GM21526 (cell line): ENCODE measurements at regions not wholly inside any gene's neighbourhood (a gene's known extent, or its start where the extent isn't known, plus 50 kb on each side); places are given as distances from the start of the nearest gene placed in this dataset.
"Not testable (repeated sequence)": the region's sequence is repeated elsewhere in the genome, so short reads cannot be mapped to it uniquely, and the experiment has no call there.

Experiments
- ATAC-seq: cut with Tn5 transposase; IDR thresholded peaks from one replicate; pipeline ENCODE4 v1.9.1; 2021; ENCODE audit warnings: moderate library complexity; ENCODE audit not compliant: unreplicated experiment, low FRiP score

- ATAC-seq: no peak
These were observed 716.1 kb downstream of the NSUN3 start for GRCh38 chr3:94778814-94779494.

GRCh38 chr3:94779699-94780098, 716.8 kb downstream of the NSUN3 start:
- no peak for ATAC-seq

DNA sequence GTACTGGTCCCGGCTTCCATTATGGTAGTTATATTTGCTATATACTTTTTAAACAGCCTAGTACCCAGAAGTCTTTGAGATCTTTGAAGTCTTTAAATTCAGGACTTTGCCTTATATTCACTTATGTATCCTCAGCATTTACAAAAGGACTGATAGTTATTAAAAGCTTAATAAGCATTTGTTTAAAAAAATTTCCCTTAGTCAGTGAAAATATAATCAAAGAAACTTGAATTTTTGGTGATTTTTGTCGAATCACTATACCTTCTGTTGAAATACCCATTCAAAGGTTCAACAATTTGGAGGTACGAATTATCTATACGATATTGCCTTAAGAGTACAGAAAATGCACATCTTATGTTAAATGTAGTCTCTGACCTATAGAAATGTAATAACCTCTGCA, 721.4 kb downstream of the NSUN3 start:
- no peak for ATAC-seq

- ATAC-seq: no peak
These were observed 724.2 kb downstream of the NSUN3 start for GRCh38 chr3:94787066-94787465.

DNA sequence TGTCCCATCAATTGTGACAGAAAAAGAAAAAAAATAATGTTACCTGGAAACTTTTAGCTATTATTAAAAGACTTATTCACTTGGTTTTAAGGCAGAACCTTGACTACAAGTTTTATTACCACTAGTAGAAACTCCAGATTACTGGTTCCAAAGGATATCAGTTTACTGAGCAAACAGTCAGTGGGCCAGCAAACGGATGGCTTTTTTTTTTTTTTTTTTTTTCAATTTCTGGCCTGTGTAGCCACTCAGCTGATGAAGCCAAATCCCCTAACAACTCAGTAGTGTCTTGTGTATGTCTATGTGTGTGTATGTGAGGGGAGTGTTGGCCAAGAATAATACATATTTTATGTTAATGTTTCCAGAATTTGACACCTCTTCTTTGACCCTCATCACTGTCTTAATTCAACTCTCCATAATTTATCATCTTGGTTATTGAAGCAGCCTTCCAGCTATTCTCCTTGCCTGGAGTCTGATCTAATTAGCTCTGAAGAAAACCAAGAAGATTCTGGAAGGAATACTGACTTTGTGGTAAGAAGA, 724.9 kb downstream of the NSUN3 start:
- ATAC-seq: no peak

GRCh38 chr3:94794563-94794962, 731.7 kb downstream of the NSUN3 start:
- no peak for ATAC-seq

DNA sequence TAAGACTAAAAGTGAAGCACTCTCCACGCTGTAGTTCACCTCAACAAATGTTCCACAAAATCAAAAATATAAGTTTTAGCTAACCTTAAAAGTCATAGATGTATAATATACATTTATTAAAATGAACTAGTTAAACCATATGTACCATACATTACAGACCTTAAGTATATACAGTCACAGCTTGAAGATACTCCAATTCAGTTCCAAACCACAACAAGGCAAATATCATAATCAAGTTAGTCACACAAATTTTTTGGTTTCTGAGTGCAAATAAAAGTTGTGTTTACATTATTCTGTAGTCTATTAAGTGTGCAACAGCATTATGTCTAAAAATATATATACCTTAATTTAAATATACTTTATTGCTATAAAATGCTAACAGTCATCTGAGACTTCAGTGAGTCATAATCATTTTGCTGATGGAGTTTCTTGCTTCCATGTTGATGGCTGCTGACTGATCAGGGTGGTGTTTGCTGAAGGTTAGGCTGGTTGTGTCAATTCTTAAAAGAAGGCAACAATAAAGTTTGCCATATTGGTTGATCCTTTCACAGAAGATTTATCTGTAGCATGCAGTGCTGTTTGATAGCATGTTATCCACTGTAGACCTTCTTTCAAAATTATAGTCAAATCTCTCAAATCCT, 736.7 kb downstream of the NSUN3 start:
- no peak for ATAC-seq

DNA sequence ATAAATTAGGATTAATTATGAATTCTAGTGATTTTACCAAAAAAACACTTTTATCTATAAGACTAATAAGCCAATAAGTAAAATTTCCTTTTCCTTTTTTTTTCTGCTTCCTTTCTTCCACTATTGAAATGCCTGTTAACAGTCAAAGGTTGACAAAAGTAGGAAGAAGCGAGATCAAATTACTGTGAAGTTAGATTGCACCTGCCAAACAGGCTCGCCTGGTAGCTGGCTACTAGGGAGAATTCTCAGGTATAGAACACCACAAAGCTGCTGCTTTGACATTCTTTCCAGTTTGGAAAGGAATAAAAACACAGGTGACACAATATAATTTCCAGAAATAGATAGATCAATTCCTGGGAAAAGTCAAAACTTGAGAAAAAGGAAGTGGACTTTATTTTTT, 749.0 kb downstream of the NSUN3 start:
- no peak for ATAC-seq

DNA sequence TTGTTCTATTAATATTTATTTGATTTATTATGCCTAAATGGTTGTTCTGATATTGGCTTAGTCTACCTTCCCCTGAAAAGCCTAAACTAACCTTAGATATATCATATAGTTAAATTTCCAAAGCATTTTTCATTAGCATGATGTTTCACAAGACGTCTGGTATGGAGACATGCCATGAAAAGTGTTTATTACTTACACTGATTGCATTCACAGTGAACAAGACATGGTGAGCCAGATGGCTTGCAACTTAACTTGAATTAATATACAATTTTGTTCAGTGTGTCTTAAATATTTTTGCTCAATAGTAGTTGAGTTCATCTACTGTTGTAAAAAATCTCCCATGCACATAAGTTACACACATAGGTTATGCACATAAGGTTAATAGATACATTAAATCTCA, 758.4 kb downstream of the NSUN3 start:
- no peak for ATAC-seq

GRCh38 chr3:94822298-94822697, 759.4 kb downstream of the NSUN3 start:
- no peak for ATAC-seq

- not testable (repeated sequence) for ATAC-seq
These were observed 783.4 kb downstream of the NSUN3 start for GRCh38 chr3:94846251-94846650.

GRCh38 chr3:94862703-94863102, 799.8 kb downstream of the NSUN3 start:
- peak; percentile 66 for ATAC-seq

- no peak for ATAC-seq
These were observed 806.2 kb downstream of the NSUN3 start for GRCh38 chr3:94869059-94869547.

DNA sequence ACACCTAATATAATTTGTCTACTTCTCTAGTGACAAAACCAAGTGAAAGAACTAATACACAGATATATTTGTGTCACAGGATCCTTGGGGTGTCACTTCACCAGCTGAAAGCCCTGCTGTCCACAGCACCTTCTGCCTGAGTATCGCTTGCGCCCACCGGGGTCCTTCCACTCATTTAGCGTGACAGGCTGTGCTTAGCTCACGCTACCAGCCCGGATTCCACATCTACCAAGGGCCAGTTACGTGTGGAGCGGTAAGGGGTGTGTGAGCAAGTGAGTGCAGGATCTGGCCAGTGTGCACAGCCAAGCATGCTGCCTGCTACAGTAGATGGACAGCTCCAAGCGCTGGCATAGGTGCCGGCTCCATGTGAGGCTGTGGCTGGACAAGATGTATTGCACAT, 810.9 kb downstream of the NSUN3 start:
- no peak for ATAC-seq

- no peak for ATAC-seq
These were observed 812.3 kb downstream of the NSUN3 start for GRCh38 chr3:94875149-94875548.

DNA sequence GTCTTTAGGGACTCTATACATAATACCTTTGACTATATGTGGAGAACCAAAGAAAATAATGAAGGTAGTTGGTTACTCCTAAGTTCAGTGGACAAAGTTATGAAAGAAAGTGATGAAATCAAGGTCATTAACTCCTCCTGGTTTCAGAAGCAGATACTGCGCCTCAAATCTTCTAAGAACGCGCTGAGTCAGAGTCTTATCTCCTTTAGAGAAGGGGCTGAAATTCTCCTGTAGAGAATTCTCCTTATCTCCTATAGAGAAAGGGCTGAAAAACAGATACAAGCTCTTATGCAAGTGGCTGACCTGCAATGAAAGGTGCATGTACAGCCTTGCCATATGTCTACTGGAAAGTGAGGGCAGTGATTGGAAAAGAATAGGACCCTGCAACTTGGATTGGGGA, 824.2 kb downstream of the NSUN3 start:
- no peak for ATAC-seq

GRCh38 chr3:94896994-94897393, 834.1 kb downstream of the NSUN3 start:
- no peak for ATAC-seq

GRCh38 chr3:94904156-94904674, 841.4 kb downstream of the NSUN3 start:
- ATAC-seq: no peak

DNA sequence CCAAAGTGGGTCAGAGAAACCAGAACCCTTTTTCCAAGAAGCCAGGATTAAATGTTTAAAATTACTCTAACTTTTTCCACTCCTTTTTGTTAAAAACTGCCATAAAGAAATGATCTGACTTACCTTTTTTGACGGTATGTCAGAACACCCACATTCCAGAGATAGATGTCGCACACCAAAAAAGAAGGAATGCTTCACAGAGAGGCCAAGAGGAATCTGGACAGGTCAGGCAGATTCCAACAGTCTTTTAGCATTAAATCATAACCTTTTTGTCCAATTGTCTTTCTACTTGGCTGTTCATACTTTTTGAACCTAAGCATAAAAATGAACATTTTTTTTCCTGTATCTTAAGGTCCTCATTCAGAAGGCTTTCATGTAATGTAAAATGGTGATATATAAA, 846.9 kb downstream of the NSUN3 start:
- ATAC-seq: no peak

GRCh38 chr3:94912656-94913055, 849.8 kb downstream of the NSUN3 start:
- ATAC-seq: no peak

GRCh38 chr3:94927175-94927574, 864.3 kb downstream of the NSUN3 start:
- no peak for ATAC-seq

GRCh38 chr3:94928921-94929320, 866.1 kb downstream of the NSUN3 start:
- no peak for ATAC-seq
